SW 1271 (cell line): ENCODE measurements at regions not wholly inside any gene's neighbourhood (a gene's known extent, or its start where the extent isn't known, plus 50 kb on each side); places are given as distances from the start of the nearest gene placed in this dataset.
"Not testable (repeated sequence)": the region's sequence is repeated elsewhere in the genome, so short reads cannot be mapped to it uniquely, and the experiment has no call there.

ENCODE experiments used
- DNase-seq, 2 experiments: peaks; one replicate each; lab custom pipeline; 2025; lab: John Stamatoyannopoulos, UW

DNA sequence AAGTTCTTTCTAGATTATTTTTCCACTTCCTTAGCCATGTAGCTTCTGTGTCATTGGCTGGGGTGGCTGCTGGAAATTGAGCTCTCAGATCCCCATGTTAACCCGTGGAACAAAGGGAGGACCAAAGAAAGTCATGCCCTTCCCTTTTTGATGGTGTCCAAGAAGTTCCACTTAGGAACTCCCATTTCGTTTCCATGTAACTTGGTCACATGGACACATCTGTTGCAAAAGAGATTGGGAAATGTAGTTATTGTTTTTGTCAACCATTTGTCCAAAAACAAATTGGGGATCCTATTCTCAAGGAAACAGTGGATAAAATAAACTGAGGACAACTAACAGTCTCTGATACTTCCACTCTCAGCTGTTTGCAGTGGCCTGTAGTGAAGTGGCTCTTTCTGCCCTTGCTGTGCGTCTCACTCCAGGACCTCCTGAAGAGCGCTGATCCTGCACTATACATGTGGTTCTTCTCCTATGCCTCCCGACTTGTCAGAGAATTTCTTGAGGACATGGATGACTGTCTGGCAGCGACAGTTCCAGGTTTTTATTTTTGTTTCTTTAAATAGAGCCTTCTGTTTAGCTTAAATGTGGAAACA, 125.3 kb upstream of the LNX1 start:
- no peak for DNase-seq

DNA sequence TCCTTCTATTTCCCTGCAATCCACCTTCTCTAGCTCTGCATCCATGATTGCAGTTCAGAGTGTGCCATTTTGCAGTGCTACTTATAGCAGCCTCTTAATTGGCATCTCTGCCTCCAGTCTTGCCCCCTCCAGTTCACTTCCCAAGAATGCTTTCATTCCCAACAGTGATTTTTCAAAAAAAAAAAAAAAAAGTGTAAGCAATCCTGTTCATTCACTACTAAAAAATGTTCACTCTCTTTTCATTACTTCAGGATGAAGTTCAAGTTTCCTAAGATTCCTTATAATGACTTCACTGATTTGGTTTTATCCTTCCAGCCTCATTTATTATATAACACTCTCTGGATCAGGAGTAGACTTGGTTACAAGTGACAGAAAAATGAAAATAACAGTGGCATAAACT, 124.7 kb upstream of the LNX1 start:
- DNase-seq: no peak

DNA sequence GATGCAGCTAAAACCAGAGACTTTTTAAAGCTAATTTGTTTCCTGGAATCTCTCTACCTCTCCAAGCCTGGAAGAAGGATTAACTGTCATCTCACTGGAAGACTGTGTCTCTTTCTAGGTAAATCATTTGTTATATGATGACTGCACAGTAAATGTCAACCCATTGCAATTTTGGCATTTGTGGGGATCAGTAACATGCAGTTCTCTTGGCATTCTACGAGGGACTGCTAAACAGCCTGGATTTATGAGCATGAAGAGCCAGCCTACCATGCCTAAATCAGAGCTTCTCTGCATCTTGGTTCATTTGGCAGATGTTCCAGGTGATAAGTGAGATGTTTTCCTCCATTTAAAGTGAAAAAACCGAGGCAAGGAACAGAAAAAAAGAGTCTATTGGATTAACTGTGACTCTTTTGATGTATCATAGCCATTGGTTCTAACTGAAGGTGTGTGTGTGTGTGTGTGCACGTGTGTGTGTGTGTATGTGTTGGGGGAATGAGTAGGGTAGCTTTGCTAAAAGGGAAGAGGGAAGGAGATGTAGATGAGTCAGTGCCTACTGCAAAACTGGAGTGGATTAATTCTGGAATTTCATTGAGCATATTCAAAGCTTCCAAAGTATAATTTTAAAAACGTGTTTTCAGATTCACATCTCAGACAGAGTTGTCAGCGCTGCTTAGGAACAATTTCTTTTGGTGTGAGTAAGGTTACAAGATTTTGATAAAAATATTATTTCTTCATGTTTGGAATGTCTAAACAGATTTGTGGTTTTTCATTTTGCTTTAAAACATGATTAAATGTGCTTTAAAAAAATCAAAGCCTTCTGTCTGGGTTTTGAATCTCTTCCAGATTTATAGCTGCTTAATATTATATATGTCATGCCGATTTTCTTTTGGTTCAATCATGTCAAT, 123.2 kb upstream of the LNX1 start:
- DNase-seq: no peak

DNA sequence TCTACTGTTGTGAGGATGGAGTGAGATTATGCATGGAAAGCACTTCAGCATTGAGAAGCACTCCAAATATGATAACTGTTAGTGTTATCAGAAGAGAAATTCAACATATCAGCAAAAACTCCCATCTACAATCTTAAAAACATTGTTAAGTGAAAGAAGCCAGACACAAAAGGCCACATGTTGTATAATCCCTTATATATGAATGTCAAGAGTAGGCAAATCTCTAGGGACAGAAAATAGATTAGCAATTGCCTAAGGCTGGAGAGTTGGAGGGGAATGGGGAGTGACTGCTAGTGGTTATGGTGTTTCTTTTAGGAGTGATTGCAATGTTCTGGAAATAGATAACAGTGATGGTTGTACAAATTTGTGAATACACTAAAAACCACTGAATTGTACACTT, 122.5 kb upstream of the LNX1 start:
- DNase-seq: no peak

DNA sequence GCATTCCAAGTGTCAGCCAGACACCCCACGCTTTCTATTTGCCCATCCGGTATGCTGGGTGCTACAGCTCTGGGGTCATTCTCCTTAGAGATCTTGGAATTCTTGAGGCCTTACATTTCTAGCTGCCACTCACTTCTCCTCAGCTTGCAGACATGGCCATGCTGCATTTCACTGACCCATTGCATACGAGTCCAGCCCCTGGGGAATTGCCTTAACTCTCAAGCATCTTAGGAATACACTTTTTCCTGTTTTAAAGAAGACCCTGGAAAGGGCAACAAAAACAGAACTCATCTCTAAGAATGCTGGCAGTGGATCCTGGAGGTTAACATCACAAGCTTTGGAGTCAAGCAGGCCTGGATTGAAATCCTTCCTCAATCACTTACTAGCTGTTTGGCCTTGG, 122.0 kb upstream of the LNX1 start:
- DNase-seq: no peak

DNA sequence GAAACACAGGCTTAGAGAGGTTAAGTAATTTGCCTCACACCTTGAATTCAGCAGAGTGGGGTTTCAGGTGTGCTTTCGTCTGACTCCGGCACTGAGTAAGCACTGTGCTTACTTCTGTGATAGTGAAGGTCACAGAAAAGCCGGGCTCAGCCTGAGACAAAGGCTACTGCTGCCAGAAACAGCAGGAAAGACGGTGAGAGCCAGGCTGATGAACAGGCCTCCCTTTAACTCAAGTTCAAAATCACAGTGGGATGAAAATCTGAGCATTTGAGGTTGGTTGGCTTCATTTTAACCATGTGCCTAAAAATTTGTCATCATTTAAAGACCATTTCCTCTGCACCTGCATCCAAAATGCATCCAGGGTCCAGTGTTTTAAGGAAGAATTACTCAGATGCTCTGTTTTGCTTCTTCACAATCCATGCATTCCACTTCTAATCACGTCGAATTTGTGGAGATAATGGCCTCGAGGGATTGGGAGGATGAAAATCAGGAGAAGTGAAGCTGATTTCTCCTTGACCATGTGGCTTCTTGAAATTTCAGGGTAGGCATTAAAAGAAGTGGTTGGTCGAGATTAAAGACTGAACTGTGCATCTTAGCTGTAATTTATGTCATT, 121.2 kb upstream of the LNX1 start:
- no peak for DNase-seq

DNA sequence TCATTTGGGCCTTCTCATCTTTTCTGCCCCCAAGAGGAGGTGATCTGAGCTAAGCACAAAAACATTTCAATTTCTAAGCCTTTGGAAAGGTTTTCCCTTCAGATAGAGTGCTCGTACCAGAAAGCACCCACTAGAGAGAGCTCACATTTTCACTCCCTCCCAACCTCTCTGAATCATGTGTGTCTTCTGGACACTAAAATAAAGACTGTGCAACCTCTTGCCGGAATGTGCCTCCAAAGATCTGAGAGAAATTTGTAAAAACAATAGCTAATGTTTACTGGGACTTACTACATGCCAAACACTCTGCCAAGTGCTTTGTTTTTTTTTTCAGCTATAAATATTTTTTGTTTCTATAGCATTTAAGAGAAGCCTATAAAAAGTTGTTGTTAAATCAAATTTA, 120.6 kb upstream of the LNX1 start:
- DNase-seq: no peak

DNA sequence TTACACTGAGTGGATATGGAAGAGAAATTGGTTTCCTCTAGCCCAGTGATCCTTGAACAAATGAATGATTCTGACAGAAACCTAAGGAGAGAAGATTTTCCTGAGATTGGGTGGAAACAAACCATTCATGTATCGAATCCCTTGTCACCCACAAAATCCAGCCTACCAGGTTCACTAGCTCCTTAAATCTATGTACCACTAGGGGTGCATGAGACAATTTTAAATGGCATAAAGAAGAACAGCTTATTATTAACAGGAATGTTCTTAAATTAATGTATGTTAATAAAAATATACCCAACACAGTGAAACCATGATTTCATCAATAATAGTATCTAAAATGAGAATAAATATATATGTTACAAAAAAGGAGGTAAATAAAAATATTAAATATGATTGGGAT, 118.4 kb upstream of the LNX1 start:
- DNase-seq: no peak

DNA sequence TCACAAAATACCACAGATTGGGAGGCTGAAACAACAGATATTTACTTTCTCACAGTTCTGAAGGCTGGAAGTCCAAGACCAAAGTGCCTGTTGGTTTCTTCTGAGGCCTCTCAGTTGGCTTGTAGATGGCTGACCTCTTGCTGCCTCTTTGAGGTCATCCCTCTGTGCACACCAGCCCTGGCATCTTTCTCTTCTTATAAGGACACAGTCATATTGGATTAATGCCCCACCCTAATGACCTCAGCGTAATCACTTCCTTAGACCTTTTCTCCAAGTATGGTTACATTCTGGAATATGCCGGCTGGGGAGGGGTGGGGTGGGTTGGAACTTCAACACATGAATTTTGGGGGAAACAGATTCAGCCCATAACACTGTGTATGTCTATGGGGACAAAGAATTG, 116.2 kb upstream of the LNX1 start:
- DNase-seq: no peak

DNA sequence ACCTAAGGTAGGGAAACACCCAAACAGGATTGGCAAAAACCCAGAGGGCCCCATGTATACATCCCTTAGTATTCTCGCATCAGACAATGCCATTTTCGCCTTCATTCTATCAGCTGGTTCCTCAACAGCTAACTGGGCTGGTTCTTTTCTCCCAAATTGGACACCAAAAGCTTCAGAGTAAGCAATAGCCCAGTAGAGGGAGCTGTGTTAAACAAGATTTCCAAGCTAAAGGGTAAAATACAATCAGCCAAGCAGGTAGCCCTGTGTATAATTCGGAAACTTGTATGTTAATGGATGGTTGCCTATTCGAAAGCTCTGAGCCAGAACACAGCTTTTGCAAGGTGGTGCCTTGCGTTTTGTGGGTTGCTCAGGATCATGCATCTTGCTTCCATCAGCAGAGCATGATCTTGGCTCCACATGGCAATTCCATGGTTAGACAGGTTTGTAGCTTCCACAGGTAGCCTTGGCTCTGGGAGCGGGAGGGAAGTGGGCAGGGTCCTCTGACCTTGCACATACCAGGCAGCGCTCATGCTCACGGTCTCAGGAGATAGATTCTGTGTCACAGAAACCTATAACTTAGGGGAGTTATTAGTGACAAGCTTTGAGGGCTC, 115.2 kb upstream of the LNX1 start:
- DNase-seq: peak in 1 of 2 experiments; percentile 21

DNA sequence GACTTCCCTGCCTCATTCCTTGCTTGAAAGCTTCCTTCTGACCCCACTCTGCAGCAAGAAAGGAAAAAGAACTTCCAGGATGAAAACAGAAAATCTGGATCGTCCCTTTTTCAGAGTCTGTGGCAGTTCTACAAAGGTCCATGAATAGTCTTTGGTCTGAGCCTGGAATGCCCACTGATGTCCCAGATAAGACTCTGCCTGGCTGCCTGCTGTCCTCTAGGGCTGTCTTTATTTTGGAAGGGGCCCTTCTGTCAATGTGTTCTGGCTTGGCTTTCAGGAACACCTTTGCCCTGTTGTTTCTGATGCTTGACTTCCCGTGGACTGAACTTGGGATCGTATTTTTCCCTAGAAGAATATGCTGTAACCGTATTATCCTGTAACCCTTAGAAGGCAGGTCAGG, 114.7 kb upstream of the LNX1 start:
- no peak for DNase-seq

DNA sequence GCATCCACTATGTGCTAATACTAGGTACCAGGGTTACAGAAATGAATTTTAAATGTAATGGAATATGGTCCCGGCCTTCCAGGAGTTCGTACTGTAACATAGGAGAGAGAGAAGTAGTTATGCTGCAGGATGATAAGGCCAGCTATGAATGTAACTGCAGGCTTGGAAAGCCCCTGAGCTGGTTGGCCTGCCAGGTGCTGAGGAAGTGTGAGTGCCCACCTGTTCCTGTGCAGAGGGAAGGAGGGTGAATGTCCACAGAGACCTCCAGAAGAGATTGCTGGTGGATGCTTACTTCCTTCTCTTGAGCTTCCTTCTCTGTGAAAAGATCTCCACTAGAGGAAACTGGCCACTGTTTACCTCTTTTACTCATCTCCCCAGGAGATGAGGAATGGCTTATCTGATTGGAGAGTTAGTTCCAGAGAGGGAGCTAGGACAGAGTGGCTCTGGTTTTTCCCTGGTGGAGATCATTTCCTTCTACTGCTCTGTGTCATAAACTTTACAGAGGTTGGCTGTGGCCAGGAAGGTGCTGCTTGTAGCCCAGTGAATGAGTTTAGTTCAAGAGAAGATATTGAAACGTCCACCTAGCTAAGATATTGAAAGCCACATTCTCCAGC, 114.0 kb upstream of the LNX1 start:
- no peak for DNase-seq

DNA sequence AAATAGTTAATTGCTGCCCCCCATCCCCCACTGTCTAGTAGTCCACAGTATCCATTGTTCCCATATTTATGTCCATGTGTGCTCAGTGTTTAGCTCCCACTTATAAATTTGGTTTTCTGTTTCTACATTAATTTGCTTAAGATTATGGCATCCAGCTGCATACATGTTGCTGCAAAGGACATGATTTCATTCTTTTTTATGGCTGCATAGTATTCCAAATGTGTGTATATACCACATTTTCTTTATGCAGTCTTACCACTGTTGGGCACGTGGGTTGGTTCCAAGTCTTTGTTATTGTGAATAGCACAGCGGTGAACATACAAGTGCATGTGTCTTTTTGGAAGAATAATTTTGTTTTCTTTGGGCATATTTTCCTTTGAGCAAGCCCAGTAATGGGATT, 113.0 kb upstream of the LNX1 start:
- DNase-seq: no peak

DNA sequence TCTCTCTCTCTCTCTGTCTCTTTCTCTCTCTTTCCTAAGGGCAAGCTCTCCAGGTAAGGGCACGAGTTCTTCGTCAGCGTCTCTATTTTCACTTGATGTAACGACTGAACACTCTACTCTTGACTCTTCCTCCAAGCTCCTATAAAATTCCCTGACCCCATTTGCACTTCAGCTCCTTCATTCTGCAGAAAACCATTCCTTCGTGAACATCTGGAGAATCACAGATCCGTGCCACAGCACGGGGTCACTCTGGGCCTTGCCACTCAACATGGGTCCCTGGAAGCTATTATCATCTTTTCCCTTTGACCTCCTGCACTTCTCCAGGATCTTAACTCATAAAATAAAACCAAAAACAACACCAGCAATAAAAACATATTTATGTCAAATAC, 112.0 kb upstream of the LNX1 start:
- no peak for DNase-seq

DNA sequence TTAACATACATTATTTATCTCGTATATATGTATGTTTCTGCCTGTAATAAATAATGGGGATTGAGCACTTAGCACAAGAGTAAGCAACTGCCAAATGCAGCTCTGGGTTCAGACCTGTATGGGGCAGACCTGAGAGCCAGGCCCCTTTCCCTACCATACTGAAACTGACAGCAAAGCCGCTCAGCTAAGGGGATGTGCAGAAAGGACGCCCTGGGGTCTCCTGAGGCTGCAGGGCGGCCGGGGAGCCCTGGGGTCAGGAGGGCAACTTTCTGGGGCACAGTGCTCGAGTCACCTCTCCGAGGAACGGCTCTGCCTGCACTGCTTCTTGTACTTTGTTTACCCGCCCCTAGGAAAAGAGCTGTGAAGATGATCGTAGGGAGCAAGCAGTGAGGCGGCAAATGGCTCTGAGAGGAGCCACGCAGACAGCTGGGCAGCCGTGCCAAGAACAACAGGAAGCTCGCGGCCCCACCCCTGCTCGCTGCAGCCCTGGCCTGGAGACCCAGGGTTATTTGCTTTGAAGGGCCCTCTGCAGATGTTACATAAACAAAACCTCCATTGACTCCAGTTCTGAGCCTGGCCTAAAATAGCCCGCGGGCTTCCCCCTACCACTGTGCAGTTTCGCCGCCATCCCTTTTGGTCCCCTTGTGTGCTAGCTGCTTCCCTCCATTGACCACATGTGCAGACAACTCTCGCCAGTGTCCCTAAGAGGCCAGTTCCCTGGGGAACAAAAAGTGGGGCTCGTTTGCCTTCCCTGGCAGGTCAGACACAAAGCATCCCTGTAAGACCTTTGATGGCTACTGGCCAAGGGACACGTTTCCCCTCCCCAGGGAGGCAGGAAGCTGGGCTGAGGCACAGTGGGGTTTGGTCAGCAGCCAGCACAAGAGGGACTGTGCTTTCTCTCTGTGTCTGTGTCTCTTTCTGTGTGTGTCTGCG, 111.3 kb upstream of the LNX1 start:
- no peak for DNase-seq

DNA sequence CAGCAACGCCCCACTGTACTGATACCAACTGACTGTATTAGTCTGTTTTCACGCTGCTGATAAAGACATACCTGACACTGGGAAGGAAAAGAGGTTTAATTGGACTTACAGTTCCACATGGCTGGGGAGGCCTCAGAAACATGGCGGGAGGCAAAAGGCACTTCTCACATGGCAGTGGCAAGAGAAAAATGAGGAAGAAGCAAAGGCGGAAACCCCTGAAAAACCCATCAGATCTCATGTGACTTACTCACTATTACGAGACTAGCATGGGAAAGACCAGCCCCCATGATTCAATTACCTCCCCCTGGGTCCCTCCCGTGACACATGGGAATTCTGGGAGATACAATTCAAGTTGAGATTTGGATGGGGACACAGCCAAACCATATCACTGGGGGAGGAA, 110.0 kb upstream of the LNX1 start:
- DNase-seq: not testable (repeated sequence)

DNA sequence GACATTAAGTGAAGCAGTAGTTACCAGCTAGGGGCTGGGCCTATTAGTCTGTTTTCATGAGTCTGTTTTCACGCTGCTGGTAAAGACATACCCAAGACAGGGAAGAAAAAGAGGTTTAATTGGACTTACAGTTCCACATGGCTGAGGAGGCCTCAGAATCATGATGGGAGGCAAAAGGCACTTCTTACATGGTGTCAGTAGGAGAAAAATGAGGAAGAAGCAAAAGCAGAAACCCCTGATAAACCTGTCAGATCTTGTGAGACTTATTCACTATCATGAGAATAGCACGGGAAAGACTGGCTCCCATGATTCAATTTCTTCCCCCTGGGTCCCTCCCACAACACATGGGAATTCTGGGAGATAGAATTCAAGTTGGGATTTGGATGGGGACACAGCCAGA, 108.0 kb upstream of the LNX1 start:
- DNase-seq: not testable (repeated sequence)

DNA sequence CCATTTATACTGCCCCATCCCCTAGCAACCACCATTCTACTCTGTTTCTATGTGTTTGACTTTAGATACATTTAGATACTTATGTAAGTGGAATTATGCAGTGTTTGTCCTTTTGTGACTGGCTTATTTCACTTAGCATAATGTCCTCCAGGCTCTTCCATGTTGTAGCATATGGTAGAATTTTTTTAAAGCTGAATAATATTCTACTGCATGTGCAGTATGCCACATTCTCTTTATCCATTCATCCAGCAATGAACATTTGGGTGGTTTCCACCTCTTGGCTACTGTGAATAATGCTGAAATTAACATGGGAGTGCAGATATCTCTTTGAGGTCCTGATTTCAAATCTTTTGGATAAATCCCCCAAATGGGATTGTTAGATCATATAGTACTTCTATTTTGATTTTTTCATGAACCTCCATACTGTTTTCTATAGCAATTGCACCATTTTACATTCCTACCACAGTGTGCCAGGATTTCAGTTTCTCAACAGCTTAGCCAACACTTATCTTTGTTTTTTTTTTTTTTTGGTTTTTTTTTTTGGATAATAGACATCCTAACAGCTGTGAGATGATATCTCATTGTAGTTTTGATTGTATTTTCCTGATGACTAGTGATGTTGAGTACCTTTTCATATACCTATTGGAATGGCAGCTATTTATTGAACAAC, 105.9 kb upstream of the LNX1 start:
- DNase-seq: no peak

DNA sequence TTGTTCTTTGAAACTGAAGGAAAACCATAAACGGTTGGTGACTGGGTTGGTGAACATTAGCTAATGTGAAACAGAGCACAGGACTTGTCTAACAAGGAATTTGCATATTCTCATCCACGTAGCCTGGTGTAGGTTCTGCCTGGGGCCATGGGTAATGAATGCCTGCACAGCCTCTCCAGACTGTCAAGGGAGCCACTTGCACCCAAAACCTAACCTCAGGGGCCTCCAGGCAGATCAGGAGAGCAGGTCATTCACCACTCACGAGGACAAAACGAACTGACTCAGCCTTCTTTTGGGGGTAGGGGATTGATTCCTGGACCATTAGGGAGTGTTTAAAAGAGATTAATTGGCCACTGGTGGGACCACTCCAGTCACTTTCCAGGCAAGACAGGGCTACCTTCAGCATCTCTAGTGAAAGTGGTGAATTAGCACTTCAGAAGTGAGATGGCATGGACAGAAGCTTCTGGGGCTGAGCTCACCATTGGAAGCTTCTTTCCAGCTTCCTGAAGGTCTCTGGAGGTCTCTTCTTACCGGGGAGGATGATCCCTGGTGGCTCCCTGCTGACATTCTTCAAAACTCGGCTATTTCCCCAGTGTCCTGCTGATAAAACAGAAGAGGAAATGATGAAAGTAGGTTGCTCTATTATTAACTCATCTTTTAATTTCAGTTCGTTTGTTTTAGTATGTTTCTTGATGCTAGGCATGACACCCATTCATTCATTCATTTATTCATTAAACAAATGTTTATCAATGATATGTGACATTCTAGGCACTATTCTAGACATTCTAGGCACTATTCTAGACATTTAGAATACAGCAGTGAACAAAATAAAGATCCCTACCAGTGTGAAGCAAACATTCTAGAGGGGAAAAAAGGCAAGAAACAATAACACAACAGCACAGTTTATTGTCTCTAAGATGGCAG, 104.5 kb upstream of the LNX1 start:
- no peak for DNase-seq

DNA sequence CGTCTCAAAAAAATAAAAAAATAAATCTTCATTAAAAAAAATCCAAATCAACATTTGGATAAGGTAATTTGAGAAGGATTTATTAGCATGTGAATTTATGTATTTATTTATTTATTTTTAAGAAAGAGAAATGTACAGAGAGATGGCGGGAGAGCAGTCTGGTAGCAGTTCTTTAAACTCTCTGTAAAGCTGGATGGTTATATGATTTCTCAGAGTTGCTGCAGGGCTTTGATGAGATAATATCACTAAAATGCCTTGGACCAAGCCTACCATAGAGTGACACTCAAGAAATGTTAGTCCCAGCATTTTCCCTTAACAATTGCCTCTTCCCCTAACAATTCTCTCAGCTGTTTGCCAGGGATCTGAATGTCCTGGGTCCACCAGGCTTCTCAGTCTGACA, 103.4 kb upstream of the LNX1 start:
- no peak for DNase-seq
